M059J (cell line): ENCODE measurements at regions not wholly inside any gene's neighbourhood (a gene's known extent, or its start where the extent isn't known, plus 50 kb on each side); places are given as distances from the start of the nearest gene placed in this dataset.
A peak's percentile ranks its signal among the peaks of the same experiment; 100 is the strongest.

Experiments
- DNase-seq: peaks from one replicate; pipeline ENCODE4 v3.0.0-alpha.2; 2012; ENCODE audit warnings: low read depth

DNA sequence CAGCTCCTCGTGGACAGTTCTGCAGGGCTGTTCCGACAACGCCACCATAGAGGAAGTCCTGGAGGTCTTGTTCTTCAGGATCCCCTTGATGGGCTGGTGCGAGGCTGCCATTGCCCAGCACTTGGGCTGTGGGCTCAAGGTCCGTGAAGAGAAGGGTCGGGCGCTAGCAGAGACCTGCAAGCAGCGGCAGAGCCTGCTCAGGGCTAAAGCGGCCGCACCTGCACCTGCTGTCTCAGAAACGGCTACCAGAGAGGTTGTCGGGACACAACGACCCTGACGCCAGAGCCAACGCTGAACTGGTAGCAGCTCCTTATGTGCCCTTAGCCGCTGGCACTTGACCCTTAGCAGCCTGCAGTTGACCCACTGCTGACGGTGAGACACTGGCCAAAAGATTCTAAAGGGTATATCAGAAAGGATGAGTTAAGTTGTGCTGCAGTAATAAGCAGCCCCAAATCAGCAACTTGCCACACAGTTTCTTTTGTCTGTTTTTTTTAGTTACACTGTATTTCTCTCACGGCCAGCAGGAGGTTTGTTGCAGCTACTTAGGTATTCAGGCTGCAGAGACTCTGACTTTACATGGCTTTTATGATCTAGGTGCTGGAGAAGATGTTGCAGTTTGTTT, 55.5 kb upstream of the ST6GAL2 start:
- DNase-seq, result no peak

DNA sequence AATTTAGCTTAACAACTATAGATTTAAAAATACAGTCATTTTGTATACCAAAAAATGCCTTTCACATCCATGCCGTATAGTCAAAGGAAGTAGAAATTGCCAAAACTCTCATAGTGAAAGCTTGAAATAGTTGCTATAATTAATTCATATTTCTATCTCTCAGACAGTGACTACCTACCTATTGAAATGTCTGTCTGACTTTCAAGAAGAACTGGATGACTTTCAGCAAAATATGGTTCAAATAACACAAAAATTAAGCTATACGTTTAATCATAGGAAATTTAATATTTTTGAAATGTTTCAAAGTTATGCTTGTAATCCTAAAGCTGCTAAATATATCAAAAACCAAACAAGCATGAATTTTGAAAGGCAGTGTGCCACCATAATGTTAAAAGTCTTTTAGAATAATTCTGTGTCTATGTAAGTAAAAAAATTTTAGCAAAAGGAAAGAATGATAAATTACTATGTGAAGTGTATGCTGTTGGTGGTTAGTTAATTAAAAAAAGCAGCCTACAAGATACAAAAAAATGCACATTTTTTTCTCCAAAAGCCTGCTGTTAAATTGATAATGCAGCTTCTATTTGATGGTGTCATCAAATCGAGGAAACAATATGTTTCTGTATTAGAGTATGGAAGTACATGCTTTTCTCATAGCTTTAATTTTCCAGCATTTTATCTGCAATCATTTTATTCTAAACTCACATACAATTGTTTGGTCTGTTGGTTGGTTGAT, 57.7 kb upstream of the ST6GAL2 start:
- no peak for DNase-seq

DNA sequence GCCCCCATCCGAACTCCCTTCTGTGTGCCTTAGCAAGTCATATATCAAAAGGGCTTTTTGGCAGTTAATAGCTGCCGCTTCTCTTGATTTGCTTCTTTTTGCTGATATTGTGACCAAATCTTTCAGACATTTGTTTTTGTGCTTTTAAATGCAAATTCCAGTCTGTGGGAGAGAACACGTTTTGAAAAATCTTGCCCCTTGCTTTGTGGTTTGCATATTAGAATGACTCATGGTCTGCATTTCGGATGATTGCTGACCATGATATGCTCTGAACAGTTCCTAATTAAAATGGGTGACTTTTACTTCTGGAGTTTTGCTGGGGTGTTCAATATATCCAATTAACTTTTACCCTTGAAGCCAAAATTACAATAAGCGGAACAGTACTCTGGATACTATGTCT, 58.2 kb upstream of the ST6GAL2 start:
- DNase-seq, result peak; percentile 2

DNA sequence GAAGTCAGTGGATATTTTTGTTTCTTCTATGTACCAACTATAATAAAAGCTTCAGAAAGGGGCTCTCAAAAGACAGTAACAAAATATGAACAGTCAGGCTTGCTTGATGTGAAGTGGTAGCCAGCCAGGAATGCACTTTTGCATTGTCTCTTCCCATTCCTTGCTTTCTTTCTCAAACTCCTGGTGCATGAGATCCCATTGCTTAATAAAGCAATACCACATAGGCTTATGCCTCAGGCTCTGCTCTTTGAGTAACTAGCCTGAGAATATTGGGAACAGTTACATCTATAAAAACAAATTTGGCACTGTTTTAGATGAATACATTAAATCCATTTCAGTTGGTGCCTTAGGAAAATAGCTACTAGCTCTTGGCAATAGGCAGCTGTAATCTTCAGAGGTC, 62.6 kb upstream of the ST6GAL2 start:
- no peak for DNase-seq

DNA sequence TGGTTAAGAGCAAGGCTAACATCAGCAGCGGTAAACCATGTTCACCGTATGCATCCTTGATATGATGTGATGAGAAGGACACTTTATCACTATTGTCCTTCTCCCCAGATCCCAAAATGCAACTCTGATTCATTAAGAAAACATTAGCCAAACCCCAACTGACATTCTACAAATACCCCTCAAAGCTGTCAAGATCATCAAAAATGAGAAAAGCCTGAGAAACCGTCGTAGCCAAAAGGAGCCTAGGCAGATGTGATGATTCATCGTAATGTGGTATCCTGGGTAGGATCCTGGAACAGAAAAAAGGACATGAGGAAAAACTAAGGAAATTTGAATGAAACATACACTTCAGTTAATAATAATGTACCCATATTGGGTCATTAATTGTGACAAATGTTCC, 67.3 kb upstream of the ST6GAL2 start:
- peak; percentile 7 for DNase-seq

DNA sequence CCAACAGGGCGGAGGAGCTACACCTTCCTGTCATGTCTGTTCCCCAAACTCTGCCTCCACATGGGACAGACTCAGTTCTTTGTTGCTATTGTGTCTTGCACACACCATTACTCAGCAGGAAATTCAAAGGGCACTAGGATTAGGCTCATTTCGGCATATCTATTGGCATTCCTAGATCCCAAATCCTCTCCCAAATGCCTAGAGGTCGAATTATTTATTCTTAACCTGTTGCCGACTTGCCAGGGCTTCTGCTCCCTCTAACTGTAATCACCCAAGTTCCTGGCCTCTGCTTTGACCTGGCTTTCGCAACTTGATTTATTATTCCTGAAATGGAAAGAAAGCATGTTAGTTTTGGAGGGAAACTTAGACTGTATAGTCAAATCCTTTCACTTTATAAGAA, 67.8 kb upstream of the ST6GAL2 start:
- DNase-seq, result no peak

DNA sequence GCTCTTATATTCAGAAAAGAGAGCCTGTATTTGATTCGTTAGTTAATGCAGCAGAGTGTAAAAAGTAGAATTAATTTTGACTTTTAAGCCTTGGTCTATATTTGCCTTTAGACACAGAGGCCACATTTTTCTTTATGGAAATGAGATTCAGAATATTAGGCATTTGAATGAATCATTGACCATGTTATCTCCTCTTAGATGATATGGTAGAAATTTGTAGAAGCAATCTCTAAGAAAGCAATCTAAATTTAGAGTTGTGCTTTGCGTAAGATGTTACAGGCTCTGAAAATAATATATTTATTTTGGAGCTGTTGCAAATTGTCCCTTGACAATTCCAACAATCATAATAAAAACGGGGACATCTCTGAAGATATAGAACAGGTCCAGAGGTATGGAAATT, 68.3 kb upstream of the ST6GAL2 start:
- DNase-seq, result no peak

DNA sequence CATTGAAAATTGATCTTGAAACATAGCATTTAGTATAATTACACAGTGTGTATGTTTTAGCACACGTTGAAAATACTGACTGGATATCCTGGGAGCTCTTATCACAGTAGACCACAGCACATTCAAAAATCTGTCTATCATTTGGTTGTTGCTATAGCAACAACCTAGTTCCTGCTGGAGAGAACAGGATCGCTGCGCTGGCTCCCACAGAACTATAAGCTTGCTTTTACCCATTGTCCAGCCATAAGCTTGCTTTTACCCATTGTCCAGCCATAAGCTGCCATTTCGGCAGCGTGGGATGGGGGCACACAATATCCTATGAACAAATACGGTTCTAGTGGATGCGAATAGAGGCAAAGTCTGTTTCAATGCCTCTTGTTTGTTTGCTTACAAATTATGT, 70.4 kb upstream of the ST6GAL2 start:
- no peak for DNase-seq

DNA sequence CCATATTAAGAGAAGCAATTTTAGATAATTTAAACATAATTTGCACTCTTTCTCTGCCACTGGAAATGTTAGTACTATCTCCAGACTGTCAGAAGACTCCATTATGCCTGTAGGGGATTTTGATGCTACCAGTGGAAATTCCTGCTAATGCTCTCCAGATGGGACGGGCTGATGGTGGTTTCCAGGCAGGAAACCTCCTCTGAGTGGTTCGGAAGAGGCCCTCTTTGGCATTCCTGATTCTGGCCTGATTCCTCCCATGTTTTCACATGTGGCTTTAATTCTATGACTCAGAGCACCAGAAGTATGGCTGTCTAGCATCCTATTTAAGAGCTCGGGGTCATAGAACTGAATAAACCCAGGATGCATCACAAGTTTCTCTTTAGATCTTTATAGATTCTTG, 70.9 kb upstream of the ST6GAL2 start:
- peak; percentile 46 for DNase-seq

DNA sequence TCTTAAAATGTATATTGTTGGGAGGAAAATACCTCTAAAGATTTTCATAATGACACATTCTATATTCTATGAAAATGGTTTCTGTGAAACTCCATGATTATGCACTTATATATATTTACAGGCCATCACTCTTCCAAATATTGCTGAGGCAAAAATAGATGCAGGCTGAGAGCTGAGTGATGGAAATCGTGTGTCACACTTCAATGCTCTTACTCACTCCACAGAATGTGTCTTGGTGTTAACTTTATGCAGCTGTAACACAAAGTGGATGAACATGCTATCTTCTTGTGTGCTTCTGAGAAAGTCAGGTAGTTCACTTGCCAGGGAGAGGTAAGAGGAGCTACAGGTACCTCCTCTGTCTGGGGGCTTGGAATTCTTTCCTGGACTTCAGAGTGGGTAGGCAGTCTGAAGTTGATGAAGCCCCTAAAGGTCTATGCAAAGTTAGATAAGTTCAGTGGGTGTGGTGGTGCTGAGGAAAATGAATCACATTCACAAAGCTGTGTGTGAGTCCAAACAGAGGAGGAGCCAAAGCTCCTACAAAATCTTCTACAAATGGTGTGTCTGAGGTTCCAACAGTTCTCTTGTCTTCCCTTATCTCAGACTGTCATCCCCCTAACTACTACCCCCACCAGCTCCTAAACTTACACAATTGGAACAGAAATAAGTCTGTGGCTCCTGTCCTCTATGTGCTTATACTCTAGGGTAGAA, 74.2 kb upstream of the ST6GAL2 start:
- no peak for DNase-seq

DNA sequence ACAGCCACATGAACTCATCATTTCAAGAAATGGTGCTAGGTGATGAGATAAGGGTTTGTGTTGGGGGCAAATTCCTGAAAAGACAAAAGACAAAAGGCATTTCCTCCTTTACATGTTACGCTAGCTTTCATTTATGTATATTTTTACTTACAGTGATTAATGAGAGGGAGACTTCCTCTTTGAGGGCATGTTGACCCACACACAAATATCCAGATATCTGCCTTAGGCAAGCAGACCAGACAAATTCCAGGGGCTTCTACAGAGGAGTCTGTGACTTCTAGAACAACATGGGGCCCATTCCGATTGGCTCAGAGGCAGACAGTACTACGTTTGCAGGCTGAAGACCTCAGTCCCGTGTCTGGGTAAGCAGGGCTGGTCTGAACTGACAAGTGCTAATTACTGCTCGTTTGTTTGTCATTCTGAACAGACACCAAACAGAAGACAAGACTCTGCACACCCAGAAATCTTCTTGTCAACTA, 74.8 kb upstream of the ST6GAL2 start:
- no peak for DNase-seq

DNA sequence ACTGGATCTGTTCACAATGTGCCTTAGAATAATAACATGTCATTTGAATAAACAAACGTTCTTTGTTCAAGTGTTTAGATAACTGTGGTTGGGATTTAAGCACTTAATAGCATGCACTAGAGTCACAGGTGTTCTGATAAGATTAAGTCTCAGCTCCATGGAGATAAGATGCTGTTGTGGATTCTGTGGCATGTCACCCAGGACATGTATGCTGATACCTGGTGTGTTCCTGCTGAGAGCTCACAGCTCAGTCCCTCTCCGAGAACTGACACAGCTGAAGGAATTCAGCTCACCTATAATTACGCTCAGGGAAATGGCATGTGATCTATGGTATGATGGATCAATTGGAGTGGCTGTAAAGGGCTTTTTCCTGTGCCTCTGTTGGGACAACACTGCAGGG, 75.4 kb upstream of the ST6GAL2 start:
- no peak for DNase-seq

DNA sequence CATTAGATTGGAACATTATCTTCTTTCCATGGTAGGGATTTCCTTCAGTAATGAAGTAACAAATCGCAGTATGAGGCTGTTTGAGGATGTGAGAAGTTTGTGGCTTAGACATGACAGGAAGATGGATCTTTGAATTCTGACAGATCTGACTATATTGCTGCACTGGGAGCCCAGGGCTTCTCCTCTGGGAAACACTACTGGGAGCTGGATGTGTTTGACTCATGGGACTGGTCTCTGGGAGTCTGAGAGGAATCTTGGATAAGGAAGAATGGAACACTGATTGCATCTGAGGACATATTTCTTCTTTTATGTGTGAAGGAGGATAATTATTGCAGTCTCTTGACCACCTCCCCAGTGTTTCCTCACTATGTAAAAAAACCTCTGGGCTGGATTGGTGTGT, 77.2 kb upstream of the ST6GAL2 start:
- no peak for DNase-seq

DNA sequence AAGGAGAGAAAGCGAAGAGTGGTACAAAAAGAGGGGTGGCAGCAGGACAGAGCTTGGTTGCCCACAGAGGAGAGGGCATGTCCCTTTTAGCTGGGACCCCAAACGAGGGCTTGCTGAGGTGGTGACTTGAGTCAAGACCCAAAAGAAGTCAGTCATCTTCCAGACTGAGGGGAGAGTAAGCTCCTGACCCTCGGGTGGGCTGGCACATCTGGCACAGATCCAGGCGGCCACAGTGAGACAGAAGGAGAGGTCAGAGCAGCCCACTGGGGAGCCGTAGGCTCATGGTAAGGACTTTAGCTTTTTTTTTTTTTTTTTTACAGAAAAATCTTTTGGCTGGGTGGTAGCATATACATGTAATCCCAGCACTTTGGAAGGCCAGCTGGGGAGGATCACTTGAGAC, 77.9 kb upstream of the ST6GAL2 start:
- no peak for DNase-seq

DNA sequence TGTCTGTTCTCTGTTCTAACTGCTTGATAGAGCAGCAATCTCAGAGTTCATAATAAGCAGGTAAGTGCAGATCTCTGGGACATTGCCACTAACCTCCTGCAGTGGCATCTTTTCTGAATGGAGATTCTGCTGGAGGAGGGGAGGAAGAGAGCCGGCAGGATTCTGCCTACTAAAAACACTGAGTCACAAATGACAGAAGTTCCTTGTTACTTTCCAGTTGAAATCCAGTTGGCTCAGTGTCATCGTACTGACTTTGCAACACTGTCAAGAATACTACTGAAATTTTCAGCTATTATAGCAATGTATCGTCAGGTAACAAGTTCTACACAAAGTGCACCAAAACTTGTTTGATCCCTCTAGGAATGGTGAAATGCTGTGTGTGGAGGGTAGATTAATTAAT, 79.6 kb upstream of the ST6GAL2 start:
- no peak for DNase-seq

DNA sequence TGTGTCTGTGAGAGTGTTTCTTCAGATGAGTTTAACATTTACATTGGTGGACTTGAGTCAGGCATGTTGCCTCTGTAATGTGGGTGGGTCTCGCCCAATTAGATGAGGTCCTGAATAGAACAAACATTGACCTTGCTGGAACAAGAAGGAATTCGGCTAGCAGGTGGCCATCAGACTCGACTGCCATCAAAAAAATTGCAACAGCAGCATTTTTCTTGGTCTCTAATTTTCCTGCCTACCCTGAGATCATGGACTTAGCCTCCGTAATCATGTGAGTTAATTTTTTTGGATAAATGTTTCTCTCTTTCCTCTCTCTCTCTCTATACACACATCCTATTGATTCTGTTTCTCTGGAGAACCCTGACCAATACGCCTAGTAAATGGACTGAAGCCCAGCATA, 83.8 kb upstream of the ST6GAL2 start:
- no peak for DNase-seq

DNA sequence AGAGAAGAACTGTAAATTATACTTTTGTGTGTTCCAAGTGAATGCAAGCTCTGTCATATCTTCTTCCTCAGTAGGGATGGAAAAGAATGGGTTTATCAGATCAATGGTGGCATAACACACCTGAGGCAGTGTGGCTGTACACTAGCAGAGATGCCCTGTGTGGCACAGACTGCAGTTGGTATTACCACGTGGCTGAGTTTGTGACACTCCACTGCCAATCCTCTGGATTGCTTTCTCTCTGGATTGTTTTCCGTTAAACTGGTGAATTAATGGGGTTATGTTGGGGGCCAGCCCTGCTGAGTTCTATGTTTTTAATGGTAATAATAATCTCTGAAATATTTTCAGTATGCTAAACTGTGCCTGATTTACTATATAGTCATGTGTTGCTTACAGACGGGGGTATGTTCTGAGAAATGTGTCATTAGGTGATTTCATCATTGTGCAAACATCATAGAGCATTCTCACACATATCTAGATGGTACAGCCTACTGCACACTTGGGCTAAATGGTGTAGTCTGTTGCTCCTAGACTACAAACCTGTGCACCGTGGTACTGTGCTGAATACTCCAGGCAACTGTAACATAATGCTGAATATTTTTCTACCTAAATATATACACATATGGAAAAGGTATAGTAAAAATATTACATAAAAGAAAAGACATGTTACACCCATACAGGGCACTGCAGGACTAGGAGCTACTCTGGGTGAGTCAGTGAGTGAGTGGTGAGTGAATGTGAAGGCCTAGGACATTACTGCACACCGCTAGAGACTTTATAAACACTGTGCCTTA, 84.7 kb upstream of the ST6GAL2 start:
- DNase-seq, result no peak

DNA sequence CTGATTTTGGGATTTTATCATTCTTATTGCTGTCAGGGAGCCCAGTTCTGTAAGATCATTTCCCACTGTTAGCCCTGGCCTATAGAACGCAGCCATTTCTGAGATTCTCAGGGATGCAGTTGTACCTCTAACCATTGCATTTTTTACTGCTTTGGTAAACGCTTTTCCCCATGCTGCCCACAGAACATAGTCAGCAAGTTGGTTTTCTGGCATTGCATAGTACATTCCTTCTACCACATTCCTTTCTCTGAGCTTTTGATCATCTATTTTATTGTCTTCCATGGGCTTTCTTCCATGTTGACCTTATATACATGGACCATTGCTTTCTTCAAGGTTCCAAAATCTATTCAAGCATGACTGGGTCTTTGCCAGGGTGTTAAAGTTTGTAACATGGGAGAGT, 86.8 kb upstream of the ST6GAL2 start:
- no peak for DNase-seq

DNA sequence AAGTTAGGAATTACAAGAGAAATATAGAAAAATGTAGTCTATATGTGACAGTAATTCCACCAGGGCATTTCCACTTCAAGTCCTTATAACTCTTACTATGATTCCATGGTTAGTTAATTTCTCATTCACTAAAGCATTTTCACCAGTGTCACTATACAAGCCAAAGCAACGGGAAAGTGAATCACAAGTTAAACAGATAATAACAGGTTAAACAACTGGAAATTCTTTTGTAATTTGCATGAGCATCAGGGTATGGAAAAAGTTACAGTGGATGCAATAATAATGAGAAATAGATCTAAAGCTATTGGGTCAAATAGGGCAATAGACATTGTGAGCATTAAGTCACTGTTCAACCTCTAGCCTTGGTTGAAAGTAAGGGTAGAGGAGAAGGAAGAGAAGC, 88.9 kb upstream of the ST6GAL2 start:
- no peak for DNase-seq

DNA sequence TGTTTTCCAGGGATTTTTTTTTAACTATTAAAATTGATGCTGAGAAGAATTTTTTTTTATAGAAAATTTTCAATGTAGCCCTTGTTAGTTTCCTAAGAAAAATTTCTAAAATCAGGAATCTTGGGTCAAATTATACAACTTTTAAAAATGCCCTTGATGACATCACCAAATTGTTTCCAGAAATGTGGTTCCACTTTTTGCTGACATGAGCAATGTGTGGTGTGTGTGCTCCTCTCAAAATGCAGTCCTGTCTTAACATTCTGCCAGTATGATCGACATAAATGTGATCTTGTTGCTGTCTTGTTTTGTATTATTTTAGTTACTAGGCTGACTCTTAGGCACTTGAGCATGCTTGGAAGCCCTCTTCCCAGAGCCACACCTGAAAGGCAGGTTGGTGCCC, 89.7 kb upstream of the ST6GAL2 start:
- no peak for DNase-seq

DNA sequence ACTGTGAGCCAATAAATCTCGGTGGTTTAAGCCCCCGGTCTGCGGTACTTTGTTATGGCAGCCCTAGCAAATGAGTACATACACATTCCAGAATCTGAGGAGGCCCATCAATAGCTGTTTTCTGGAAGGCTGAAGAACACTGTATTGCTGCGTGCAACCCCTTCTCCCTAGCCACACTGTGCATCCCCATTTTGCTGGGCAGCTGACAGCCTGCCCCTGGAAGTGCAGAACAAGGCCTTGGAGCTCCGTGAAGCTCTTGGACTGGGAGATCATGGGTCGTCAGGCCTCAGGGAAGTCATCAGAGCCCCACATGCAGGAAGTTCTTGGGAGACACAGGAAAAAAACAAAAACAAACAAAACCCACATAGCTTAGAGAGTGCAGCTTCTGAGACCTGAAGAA, 90.6 kb upstream of the ST6GAL2 start:
- DNase-seq, result no peak

DNA sequence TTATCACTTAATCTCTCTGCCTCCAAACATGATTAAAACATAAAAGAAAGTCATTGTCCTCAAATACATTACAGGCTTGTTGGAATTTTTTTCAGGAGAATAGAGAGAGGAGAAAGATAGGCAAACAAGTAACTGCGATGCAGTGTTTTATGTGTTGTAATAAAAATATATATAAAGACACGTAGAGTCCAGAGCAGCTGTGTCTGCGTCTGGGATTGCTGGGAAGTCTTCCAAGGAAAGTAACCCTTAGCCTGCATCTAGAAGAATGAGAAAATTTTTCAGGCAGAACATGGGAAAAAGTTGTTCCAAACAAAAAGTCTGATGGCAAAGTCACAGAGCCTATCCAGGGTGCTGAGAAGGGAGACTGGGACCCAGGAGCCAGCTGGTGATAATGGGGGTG, 91.8 kb upstream of the ST6GAL2 start:
- no peak for DNase-seq
